COLO829 (cell line): ENCODE measurements at regions not wholly inside any gene's neighbourhood (a gene's known extent, or its start where the extent isn't known, plus 50 kb on each side); places are given as distances from the start of the nearest gene placed in this dataset.

Experiments
- DNase-seq: peaks from one replicate; pipeline ENCODE4 v3.0.0; 2012; ENCODE audit warnings: low spot score

DNA sequence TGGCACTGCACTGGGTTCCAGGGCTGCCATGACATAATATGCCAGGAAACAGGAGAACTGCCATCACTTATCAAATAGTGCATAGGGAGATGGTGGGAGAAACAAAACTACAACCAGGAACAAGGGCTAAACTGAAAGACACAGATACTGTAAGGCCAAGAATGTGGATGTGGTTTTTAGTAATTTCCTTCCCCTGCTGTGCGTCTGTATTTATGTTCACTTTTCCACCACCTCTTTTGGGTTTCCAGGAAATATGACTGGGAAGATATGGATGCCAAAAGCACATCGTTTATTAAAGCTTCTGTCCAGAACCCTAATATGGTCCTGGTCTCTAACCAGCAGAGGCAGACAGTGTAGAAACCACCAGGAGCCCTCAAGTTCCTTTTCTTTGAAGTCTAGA is 759.7 kb upstream of the FANCL start:
- DNase-seq, result no peak

DNA sequence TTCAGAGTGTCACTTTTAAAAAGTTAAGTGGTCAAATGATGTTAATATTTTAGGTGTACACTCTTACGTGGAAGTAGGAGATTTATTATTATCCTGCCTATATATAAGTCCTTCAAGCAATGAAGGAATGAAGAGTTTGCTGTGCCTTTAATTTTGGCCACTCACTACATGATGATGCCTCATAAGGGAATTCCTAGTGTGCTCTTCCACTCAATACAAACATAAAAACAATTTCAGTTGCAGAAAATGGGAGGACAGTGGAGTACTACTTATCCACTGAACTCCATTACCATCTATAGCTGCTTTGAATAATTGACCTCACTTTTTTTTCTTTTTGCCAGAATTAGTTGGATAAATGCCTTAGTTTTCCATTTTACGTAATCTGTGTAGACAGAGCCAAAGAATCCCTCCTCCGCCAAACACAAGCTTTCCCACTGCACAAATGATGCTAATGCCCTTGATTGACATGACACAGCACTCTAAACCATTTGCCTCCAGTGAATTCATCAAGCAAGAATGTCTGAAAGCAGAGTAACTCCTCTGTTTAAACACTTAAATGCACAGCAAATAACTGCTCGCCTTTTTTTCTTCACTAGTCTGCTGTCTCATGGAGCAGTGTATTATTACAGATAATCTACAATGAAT is 751.1 kb upstream of the FANCL start:
- no peak for DNase-seq

DNA sequence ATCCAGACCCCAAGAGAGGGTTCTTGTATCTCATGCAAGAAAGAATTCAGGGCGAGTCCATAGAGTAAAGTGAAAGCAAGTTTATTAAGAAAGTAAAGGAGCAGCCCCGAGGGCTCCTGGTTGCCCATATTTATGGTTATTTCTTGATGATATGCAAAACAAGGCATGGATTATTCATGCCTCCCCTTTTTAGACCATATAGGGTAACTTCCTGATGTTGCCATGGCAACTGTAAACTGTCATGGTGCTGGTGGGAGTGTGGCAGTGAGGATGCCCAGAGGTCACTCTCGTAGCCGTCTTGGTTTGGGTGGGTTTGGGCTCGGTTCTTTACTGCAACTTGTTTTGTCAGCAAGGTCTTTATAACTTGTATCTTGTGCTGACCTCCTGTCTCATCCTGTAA is 750.2 kb upstream of the FANCL start:
- no peak for DNase-seq

DNA sequence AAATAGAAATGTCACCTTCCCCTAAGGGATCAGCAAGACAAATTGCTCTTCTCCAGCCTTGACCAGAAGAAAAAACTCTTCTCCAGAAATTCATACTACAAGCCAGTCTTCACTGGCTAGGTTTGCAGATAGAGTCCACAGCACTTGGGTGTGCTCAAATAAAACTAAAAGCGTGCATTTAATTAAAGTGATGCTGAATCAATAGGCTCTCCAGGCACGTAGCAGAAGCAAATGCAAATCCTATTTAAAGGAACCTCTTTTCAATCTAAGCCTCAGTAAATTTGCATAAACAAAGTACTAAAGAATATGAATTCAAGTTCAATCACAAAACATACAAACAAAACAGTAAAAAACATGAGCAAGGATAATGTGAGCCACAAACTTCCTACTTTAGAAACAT is 744.4 kb upstream of the FANCL start:
- DNase-seq, result no peak

- no peak for DNase-seq
Measured at GRCh38 chr2:58984731-58985130, 743.6 kb upstream of the FANCL start.

- no peak for DNase-seq
Measured at GRCh38 chr2:58983111-58983510, 742.0 kb upstream of the FANCL start.

DNA sequence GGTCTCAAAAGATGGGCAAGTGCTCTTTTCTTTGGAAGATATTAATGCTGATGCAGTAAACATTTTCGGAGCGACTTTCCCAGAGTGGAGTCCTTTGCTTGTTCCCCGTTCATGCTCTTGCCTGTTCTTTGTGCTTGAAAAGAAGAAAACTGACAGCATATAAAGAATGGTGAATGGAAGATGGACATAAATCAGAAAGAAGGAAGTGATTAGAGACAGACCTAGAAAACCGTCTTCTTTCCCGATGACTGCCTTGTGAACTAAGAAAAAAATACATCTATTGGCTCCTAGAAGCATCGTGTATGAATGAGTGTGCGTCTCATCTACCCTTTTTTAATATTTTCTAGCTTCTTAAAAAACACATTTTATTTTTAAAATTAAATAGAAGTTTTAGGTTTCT is 740.1 kb upstream of the FANCL start:
- DNase-seq, result no peak

GRCh38 chr2:58976375-58977071 is 735.4 kb upstream of the FANCL start:
- DNase-seq, result no peak

- DNase-seq, result no peak
Measured at GRCh38 chr2:58974881-58975280, 733.8 kb upstream of the FANCL start.

DNA sequence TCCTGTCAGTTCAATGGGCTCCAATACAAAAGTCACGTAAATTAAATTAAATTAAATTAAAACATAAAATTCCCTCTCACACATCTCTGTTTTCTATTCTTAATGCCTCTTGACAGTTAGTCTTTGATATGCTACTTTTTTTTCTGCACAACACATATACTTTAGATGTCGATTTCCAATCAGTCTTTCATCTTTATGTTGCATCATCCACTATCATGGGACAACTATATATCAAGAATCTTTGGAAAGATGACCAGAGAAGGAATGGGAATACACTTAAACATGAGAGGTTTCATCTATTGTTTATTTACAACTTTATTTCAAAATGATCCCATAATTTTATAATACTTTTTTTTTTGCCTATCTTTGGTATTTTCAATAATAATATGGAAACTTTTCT is 733.3 kb upstream of the FANCL start:
- no peak for DNase-seq

GRCh38 chr2:58973811-58974281 is 732.7 kb upstream of the FANCL start:
- DNase-seq, result no peak

DNA sequence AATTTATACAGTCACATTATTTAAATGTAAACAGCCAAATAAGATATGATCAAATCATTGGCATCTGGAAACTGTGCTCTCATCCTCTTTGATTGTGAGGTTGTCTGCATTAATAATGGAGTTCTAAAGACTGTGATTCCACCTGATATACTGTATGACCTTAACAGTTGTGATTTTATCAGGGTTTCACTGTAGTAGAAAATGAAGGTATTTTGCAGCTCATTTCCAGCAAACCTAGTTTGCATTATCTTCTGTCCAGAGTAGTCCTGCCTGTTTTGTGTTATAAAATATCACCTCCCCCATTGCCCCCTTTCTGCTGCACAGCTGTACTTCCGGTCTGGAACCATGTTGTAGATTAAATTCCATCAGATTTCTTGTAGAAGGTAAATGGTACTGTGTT is 731.6 kb upstream of the FANCL start:
- no peak for DNase-seq

DNA sequence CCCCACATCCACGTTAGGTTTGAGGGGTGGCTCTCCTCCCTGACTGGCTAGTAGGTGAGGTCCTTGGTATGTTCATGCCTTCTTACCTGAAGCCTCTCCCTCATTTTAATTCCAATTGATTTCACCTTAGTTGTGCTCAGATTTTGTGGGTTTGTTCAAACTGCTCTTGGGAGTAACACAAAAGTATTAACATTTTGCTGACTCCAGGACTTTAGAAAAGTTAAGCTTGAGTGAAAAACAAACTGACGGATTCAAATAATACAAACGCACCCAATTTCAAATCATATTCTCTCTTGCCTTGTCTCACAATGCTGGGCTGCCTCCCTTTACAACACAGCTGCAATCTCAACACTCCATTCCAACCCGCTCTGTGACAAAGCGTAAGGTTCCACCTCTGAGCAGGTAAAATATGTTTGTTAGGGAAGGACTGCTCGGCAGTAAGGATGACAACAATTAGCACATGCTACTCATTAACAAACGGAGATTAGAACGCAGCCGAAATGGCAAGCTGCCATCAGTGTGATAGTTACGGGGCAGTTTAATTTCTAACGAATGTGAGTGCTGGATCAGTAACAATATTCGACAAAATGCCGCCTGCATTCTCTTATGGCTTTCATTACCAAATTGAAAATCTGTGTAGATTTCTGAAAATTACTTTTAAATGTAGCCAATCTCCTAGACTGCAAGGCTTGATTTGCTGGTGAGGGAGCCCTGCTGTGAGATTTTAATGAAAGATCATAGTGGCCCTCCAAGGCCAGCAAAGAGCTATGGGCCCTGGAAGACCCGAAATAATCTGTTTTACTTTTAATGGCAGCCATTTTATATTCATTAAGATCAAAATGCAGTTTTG is 730.6 kb upstream of the FANCL start:
- DNase-seq, result no peak

DNA sequence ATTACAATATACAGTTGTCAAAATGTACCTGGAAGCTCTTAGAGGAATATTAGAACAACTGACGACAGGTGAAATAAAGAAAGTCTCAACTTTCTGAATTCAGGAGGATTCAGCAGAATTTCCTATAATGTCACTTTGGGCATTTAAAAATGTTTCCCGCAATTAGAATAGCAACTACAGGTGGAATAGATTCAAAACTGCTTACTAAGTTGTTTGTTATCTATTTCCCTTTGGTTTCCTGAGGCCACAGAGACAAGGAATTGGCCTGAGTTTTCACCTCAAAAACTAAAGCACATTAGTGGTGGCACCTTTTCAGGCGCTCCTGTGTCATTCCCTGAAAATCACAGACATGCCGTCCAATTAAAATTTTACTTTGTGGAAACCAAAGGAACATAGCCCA is 729.2 kb upstream of the FANCL start:
- DNase-seq, result no peak

DNA sequence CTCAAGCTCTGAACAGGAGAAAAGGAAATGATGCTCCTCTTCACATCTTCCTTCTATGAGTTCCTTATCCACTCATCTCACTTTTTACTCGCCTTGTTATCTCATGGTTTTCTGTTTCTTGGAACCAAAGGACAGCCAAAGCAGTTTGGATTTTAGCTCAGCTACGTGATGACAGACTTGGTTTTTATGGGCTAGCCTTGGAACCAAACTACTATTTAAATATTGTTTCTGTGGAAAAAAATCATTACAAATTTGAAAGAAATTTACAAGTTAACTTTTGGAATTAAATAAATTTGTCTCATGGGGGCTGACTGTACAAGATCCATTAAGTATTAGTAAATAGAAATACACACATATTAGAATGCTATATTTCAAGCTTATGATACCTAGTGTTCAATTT is 727.8 kb upstream of the FANCL start:
- no peak for DNase-seq

DNA sequence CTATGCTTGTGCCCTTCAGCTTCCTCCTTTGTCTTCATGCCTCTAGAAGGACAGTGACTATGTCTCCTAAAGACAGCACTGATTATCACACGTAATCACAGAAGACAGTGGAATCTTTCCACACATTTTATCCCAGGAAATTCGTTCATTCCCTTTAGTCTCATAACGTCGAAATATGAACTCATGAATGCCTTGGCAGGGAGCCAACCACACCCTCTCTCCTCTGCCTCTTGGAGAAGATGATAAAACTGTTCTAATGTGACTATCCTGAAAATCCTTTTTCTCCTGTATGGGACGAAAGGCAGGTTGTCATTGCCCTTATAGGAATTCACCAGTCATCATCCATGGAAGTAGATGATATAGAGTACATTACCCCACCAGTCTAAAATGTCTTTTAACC is 726.6 kb upstream of the FANCL start:
- DNase-seq, result no peak

DNA sequence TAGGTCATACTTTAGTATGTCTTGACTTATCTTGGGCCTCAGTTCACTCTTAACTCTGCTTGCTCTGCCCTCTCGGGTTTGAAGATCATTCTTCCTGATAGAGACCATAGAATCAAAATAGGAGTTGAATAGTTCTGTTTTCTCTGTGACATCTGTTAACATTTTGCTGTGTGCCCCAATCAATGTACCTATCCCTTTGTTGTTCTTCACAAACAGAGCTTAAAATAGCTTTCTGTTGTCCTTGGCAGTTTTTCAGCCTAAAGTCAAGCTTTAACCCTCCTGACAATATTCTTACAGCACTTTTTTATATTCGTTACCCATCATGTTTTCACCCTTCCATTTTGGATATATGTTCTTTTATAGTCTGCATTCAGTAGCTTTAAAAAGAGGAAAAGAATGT is 724.5 kb upstream of the FANCL start:
- DNase-seq, result no peak

DNA sequence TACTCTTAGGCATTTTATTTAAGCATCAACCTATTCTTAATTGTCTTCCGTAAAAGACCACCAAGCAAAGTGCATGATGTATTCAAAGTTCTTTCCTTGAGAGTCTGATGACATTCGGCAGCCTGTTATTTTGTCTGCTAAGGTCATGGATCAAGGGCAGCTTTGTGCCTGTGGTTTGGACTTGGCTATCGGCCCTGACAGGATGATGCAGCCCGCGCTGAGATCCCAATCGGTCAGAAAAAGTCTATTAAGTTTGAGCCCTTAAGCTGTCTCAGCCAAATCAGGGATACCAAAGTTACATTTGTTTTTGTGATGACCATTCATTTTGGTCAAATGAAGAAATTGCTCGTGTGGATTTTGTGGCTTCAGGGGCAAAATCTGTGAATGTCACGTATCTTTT is 718.9 kb upstream of the FANCL start:
- no peak for DNase-seq

GRCh38 chr2:58957188-58957840 is 716.2 kb upstream of the FANCL start:
- no peak for DNase-seq

GRCh38 chr2:58954880-58955385 is 713.8 kb upstream of the FANCL start:
- no peak for DNase-seq

DNA sequence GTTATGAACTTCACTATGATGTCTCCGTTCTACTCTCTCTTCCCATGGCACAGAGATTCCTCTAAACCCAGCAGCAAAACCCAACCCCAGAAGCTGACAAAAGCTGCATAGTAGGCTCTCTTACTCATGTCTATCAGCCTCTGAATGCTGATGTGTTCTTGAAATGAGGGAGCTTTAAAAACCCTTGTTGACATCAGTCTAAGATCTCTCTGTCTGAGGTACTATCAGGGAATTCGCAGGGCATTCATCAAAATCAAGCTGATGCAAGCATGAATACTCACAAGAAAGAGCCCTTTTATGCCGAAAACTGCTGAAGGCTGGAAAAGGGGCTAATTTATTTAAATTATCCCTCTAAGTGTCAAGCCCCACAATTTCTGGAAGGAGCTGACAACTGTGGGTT is 710.6 kb upstream of the FANCL start:
- no peak for DNase-seq

GRCh38 chr2:58950795-58951462 is 709.8 kb upstream of the FANCL start:
- no peak for DNase-seq
